HCT116 (cell line): ENCODE measurements at regions not wholly inside any gene's neighbourhood (a gene's known extent, or its start where the extent isn't known, plus 50 kb on each side); places are given as distances from the start of the nearest gene placed in this dataset.

ENCODE experiments used
- ATAC-seq: fragments of 200-7000 bp; cut with Tn5 transposase; 2 replicates; pipeline ENCODE4 v1.9.1; 2020; ENCODE audit warnings: mild to moderate bottlenecking, moderate library complexity
- BruUV-seq: library from RNA; stranded (reverse); fragments of 400-500 nt; replicated peaks from 2 replicates; lab custom pipeline; 2021; lab: Mats Ljungman, UMichigan
- CTCF ChIA-PET: fragments of 300-600 bp; sonication (Branson Sonifier 250); formaldehyde crosslinking; loops from one replicate; lab custom pipeline; 2021; ENCODE audit warnings: antibody characterized with exemption; lab: Charles Lee
- POLR2A ChIA-PET: fragments of 300-600, 350-600 bp; sonication (Branson Sonifier 250); formaldehyde crosslinking; loops from one replicate; lab custom pipeline; 2021; ENCODE audit warnings: antibody characterized with exemption; lab: Charles Lee
- RAD21 ChIA-PET, 2 experiments: fragments of 300-600 bp; sonication (Branson Sonifier 250); formaldehyde crosslinking; loops; one replicate each; lab custom pipeline; 2023; ENCODE audit warnings: low total read pairs in 2 of 2; ENCODE audit not compliant: uncharacterized antibody in 2 of 2, unreplicated experiment in 2 of 2, low non-redundant PET in 1 of 2; lab: Charles Lee
- DNase-seq: peaks from one replicate; pipeline ENCODE4 v3.0.0-alpha.2; 2010; ENCODE audit warnings: low read depth, low spot score
- H2AFZ ChIP-seq: fragments of 200-600 bp; shearing (Covaris generic), sonication (generic); 2 replicates; pipeline ENCODE4 v1.6.1; 2017; ENCODE audit warnings: low read depth, mixed run types, mixed read lengths, antibody characterized with exemption, low read length; ENCODE audit not compliant: poor library complexity, severe bottlenecking
- H3K27ac ChIP-seq: 2 replicates; pipeline ENCODE4 v1.5.1; 2012; ENCODE audit warnings: low read depth, low read length
- H3K27me3 ChIP-seq: fragments of 200-600 bp; sonication (generic); 2 replicates; pipeline ENCODE4 v1.6.1; 2016; ENCODE audit warnings: mixed run types, low read length, mixed read lengths; ENCODE audit not compliant: insufficient read depth
- H3K36me3 ChIP-seq, 2 experiments: fragments of 200-500 bp in 1 of 2; fragments of 200-600 bp in 1 of 2; sonication (Bioruptor generic) in 1 of 2; sonication (generic) in 1 of 2; 2 replicates each; pipeline versions ENCODE4 v1.5.1 to v1.6.1; 2014 to 2016; ENCODE audit warnings: low read length in 2 of 2, inconsistent platforms in 1 of 2, mixed read lengths in 1 of 2, mixed run types in 1 of 2; ENCODE audit not compliant: insufficient read depth in 2 of 2, control insufficient read depth in 1 of 2
- H3K4me1 ChIP-seq, 2 experiments: fragments of 200-600 bp in 1 of 2; sonication (generic) in 1 of 2; 2 replicates each; pipeline versions ENCODE4 v1.5.1 to v1.6.1; 2012 to 2017; ENCODE audit warnings: low read length in 2 of 2, inconsistent platforms in 1 of 2, mild to moderate bottlenecking in 1 of 2, mixed read lengths in 1 of 2, mixed run types in 1 of 2, moderate library complexity in 1 of 2; ENCODE audit not compliant: insufficient read depth in 2 of 2, control insufficient read depth in 1 of 2
- H3K4me2 ChIP-seq: fragments of 200-600 bp; sonication (generic); 2 replicates; pipeline ENCODE4 v1.6.1; 2017; ENCODE audit warnings: mixed run types, low read length, mixed read lengths
- H3K4me3 ChIP-seq, 2 experiments: fragments of 200-600 bp in 1 of 2; sonication (generic) in 1 of 2; replicated peaks in 1 of 2; 2 replicates each; pipeline ENCODE4 v1.5.1; 2011 to 2016; ENCODE audit warnings: low read length in 2 of 2, control low read depth in 1 of 2, low read depth in 1 of 2, mild to moderate bottlenecking in 1 of 2, mixed read lengths in 1 of 2, mixed run types in 1 of 2
- H3K79me2 ChIP-seq: fragments of 200-600 bp; sonication (generic); 2 replicates; pipeline ENCODE4 v1.6.1; 2017; ENCODE audit warnings: mild to moderate bottlenecking, mixed run types, low read length, moderate library complexity, mixed read lengths; ENCODE audit not compliant: insufficient read depth
- H3K9ac ChIP-seq: fragments of 200-600 bp; sonication (generic); 2 replicates; pipeline ENCODE4 v1.6.1; 2016; ENCODE audit warnings: low read length, mixed read lengths
- H3K9me2 ChIP-seq: fragments of 200-600 bp; sonication (generic), shearing (Covaris generic); 2 replicates; pipeline ENCODE4 v1.6.1; 2017; ENCODE audit warnings: mixed run types, mild to moderate bottlenecking, moderate library complexity; ENCODE audit not compliant: insufficient read depth
- H3K9me3 ChIP-seq, 2 experiments: fragments of 200-500 bp in 1 of 2; fragments of 200-600 bp in 1 of 2; sonication (Bioruptor generic) in 1 of 2; sonication (generic) in 1 of 2; 2 replicates each; pipeline ENCODE4 v1.6.1; 2014 to 2017; ENCODE audit warnings: low read length in 2 of 2, mixed read lengths in 2 of 2, inconsistent platforms in 1 of 2, low read depth in 1 of 2, mild to moderate bottlenecking in 1 of 2, mixed run types in 1 of 2, moderate library complexity in 1 of 2; ENCODE audit not compliant: control insufficient read depth in 1 of 2, insufficient read depth in 1 of 2
- H4K20me1 ChIP-seq: fragments of 200-600 bp; sonication (generic), shearing (Covaris generic); 2 replicates; pipeline ENCODE4 v1.6.1; 2017; ENCODE audit warnings: mixed run types, mild to moderate bottlenecking, moderate library complexity; ENCODE audit not compliant: insufficient read depth
- ATF3 ChIP-seq: IDR thresholded peaks from 2 replicates; pipeline ENCODE4 v1.6.1; 2012
- CBX3 ChIP-seq: IDR thresholded peaks from 2 replicates; pipeline ENCODE4 v1.6.1; 2012; ENCODE audit warnings: low read depth
- SIN3A ChIP-seq: IDR thresholded peaks from 2 replicates; pipeline ENCODE4 v1.6.1; 2012; ENCODE audit warnings: low read depth
- intact Hi-C: fragments of 100-400 bp; cut with micrococcal nuclease; formaldehyde crosslinking; loops from 2 replicates; pipeline ENCODE4 v1.10.0; 2022
- TF ChIP-seq, protein P1 (sequence below): IDR thresholded peaks from 2 replicates; pipeline ENCODE4 v1.6.1; 2012; ENCODE audit warnings: low read depth
- TF ChIP-seq, protein P2 (sequence below): IDR thresholded peaks from 2 replicates; pipeline ENCODE4 v1.6.1; 2012

GRCh38 chrX:115400960-115401359, 111.4 kb downstream of the LUZP4 start:
- intact Hi-C loops = no loop called here
- RAD21 ChIA-PET = no interaction called here
- no peak for TF ChIP-seq SIN3A
- TF ChIP-seq, all 23 proteins: peak for 0

DNA sequence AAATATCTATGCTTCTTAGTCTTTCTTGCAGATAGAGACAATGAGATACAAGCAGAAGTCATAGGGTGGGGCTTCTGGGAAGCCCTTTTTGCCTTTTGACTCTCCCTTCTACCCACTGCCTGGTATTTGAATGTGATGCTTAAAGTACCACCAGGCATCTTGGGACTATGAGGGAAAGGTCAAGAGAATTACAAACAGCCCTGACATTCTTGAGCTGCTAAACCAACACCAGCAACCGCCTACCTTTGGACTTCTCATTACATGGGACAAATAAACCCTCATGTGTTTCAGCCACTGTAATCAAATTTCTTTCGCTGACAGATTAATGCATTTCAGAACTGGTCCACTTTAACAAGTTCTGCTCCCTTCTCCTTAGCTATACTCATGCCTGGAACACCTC, 112.8 kb downstream of the LUZP4 start:
- DNase-seq = no peak
- no peak overlapping the region for H3K27ac ChIP-seq
- ChIA-PET POLR2A (no interaction called here), RAD21 (no interaction called here), CTCF (no interaction called here)
- no peak overlapping the region for H3K4me2 ChIP-seq
- intact Hi-C loops = no loop called here
- no peaks in the 10 kb centered on the region for H3K79me2 ChIP-seq
- no peaks in the 10 kb centered on the region for H3K27me3 ChIP-seq
- no peaks in the 10 kb centered on the region for H4K20me1 ChIP-seq
- ATAC-seq = no peak
- no peaks in the 10 kb centered on the region for H3K9me2 ChIP-seq
- H3K4me1 ChIP-seq = no peaks in the 10 kb centered on the region
- H3K36me3 ChIP-seq = no peaks in the 10 kb centered on the region
- no TSS peak for BruUV-seq
- H2AFZ ChIP-seq = no peak overlapping the region
- no peaks in the 10 kb centered on the region for H3K9me3 ChIP-seq
- no peak overlapping the region for H3K4me3 ChIP-seq
- TF ChIP-seq CBX3 (no peak), SIN3A (no peak), ATF3 (no peak)
- TF ChIP-seq, protein P1, sequence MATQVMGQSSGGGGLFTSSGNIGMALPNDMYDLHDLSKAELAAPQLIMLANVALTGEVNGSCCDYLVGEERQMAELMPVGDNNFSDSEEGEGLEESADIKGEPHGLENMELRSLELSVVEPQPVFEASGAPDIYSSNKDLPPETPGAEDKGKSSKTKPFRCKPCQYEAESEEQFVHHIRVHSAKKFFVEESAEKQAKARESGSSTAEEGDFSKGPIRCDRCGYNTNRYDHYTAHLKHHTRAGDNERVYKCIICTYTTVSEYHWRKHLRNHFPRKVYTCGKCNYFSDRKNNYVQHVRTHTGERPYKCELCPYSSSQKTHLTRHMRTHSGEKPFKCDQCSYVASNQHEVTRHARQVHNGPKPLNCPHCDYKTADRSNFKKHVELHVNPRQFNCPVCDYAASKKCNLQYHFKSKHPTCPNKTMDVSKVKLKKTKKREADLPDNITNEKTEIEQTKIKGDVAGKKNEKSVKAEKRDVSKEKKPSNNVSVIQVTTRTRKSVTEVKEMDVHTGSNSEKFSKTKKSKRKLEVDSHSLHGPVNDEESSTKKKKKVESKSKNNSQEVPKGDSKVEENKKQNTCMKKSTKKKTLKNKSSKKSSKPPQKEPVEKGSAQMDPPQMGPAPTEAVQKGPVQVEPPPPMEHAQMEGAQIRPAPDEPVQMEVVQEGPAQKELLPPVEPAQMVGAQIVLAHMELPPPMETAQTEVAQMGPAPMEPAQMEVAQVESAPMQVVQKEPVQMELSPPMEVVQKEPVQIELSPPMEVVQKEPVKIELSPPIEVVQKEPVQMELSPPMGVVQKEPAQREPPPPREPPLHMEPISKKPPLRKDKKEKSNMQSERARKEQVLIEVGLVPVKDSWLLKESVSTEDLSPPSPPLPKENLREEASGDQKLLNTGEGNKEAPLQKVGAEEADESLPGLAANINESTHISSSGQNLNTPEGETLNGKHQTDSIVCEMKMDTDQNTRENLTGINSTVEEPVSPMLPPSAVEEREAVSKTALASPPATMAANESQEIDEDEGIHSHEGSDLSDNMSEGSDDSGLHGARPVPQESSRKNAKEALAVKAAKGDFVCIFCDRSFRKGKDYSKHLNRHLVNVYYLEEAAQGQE = no peak
- TF ChIP-seq, protein P2, sequence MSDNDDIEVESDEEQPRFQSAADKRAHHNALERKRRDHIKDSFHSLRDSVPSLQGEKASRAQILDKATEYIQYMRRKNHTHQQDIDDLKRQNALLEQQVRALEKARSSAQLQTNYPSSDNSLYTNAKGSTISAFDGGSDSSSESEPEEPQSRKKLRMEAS = no peak
- H3K9ac ChIP-seq = no peak overlapping the region

More at GRCh38 chrX:115400960-115401359, 111.4 kb downstream of the LUZP4 start:
- no peak overlapping the region for H3K4me3 ChIP-seq
- no peak overlapping the region for H2AFZ ChIP-seq
- no peak overlapping the region for H3K9ac ChIP-seq
- H3K79me2 ChIP-seq = no peaks in the 10 kb centered on the region
- BruUV-seq = no TSS peak
- no peak overlapping the region for H3K27ac ChIP-seq
- H3K9me3 ChIP-seq = no peaks in the 10 kb centered on the region
- CTCF ChIA-PET = no interaction called here
- H3K4me2 ChIP-seq = no peak overlapping the region
- no peaks in the 10 kb centered on the region for H4K20me1 ChIP-seq
- no peaks in the 10 kb centered on the region for H3K27me3 ChIP-seq
- H3K36me3 ChIP-seq = no peaks in the 10 kb centered on the region
- no peaks in the 10 kb centered on the region for H3K4me1 ChIP-seq
- H3K9me2 ChIP-seq = no peaks in the 10 kb centered on the region
- no peak for DNase-seq
- POLR2A ChIA-PET = no interaction called here
- ATAC-seq = no peak
